GM18519 (cell line): ENCODE measurements at regions not wholly inside any gene's neighbourhood (a gene's known extent, or its start where the extent isn't known, plus 50 kb on each side); places are given as distances from the start of the nearest gene placed in this dataset.
"Not testable (repeated sequence)": the region's sequence is repeated elsewhere in the genome, so short reads cannot be mapped to it uniquely, and the experiment has no call there.

ENCODE experiments used
- ATAC-seq: cut with Tn5 transposase; IDR thresholded peaks from one replicate; pipeline ENCODE4 v1.9.1; 2021; ENCODE audit warnings: mild to moderate bottlenecking, moderate library complexity; ENCODE audit not compliant: unreplicated experiment, low FRiP score

DNA sequence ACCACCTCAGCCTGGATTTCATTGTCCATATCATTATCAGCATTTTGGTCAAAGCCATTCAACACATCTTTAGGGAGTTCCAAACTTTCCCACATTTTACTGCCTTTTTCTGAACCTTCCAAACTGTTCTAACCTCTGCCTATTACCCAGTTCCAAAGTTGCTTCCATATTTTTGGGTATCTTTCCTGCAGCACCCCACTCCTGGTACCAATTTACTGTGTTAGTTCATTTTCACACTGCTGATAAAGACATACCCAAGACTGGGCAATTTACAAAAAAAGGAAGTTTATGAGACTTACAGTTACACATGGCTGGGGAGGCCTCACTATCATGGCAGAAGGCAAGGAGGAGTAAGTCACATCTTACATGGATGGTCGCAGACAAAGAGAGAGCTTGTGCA, 63.6 kb upstream of the CEP162 start:
- not testable (repeated sequence) for ATAC-seq

DNA sequence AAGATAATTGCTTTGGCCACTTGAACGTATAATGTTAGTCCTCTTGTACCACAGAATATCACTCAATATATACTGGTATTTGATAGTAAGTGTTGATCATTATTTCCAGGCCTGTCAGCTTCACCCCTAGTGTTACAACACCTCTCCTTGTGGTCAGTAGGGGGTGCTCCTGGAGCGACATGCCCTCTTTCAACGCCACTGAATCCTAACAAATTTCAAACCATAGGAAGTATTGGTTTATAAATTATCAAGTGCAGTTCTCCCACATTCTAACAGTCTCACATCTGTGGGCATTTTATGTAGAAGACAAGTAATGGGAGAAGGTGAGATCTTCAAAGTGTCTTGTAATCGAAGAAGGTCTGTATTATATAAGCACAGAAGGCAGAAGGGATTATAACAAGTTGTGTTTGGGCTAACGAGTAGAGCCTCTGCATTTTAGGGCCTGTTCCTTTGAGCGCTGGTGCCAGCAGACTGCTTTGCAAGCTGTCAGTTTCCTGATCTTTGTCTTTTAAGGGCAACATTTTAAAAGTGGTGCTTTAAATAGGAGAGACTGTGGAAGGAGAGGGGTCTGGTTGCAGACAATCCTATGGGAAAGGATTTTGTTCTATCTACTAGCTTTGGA, 57.1 kb upstream of the CEP162 start:
- ATAC-seq = peak; percentile 77

DNA sequence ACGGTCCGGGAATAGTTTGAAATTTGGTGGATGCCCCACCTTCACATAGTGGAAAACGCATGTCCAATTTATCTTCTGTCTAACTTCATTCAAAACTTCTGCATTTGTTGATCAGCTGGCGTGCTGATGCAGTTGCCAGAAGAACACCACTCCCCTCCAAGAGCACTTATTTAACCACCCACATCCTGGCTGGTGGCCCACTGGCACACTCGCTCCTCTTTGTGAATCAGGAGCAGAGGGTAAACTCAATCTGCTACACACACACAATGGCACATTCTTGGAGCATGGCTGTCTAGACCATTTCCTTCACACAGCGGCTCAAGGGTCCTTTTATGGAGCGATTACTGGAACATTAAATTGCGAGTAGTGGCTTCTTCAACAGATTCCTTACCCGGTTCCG, 55.1 kb upstream of the CEP162 start:
- ATAC-seq = no peak

DNA sequence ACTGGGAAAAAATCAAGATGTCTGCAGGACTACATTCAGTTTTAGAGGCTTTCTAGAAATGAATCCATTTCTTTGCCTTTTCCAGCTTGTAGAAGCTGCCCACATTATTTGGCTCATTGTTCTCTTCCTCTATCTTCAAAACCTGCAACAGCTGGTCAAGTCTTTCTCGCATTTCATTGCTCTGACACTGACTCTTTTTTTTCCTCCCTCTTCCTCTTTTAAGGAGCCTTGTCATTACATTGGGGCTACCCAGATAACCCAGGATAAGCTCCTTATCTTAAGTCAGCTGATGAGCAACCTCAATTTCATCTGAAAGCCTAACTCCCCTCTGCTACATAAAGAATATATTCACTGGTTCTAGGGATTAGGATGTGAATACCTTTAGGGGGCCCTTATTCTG, 53.2 kb upstream of the CEP162 start:
- no peak for ATAC-seq

DNA sequence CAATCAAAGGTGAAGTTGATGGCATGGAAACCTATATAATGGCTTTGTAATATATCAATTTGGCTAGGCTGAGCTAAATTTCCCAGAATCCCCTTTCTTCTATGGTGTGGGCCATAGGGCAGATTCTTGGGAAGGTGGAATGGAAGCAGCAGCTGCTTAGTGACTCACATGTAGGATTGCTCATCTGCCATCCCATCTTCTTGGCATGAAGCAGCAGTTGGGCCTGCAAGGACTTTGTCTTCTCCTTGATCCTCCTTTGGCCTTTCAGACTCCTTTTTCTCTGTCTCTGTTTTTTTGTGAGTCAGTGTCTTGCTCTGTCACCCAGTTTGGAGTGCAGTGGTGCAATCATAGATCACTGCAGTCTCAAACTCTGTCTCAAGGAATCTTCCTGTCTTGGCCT, 52.6 kb upstream of the CEP162 start:
- no peak for ATAC-seq

DNA sequence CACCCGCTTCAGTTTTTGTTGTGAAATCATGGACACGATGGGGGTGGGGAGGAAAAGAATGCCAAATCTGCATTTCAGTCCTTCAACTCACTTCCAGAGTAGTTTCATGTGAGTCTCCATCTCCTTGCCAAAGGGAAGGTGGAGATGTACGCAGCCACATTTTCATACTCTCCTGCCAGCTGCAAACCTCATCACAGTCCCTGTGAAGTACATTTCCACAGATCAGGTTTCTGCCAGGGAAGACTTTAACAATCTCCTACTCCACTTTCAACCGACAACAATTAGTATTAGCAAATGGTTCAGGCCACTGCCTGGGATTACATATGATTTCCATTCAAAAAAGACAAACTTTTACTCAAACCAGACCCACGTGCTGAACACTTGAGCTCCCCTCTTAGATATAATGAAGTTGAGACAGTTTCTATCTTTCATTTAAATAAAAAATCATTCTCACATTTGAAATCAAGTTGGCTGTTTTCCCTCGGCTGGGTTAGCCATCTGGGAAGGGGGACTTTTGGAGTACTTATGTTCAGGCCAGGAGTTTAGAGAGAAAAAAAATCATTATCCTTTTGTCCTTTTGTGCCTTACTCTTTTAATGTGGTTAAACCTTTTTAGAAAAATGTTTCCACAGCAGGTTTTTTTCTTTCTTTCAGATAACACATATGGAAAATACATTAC, 51.0 kb upstream of the CEP162 start:
- ATAC-seq = no peak
